ENCODE measurements at regions not wholly inside any gene's neighbourhood (a gene's known extent, or its start where the extent isn't known, plus 50 kb on each side); places are given as distances from the start of the nearest gene placed in this dataset.

GRCh38 chr6:74504941-74505340 is 700.9 kb downstream of the COL12A1 start:
- no peaks in the 10 kb centered on the region for H3K4me1 ChIP-seq (replicated peaks in 1 of 2; ENCODE audit: control insufficient read depth in 2 of 2, insufficient read depth in 2 of 2, low read length in 2 of 2)
- no peaks in the 10 kb centered on the region for H3K9me1 ChIP-seq (ENCODE audit: control insufficient read depth, insufficient read depth, low read length)
- ChIA-PET CTCF (ENCODE audit: low intra/inter-chr PET ratio) (no interaction called here), POLR2A (no interaction called here)
- no peak overlapping the region for H3K4me3 ChIP-seq
- no peaks in the 10 kb centered on the region for H4K20me1 ChIP-seq (replicated peaks; ENCODE audit: control insufficient read depth, insufficient read depth, low read length)
- H3K36me3 ChIP-seq (ENCODE audit: control insufficient read depth, insufficient read depth, low read length), result no peaks in the 10 kb centered on the region
- intact Hi-C loops (cut with micrococcal nuclease) (no loop called here), in situ Hi-C loops (cut with MboI) (no loop called here)
- BruUV-seq (replicated peaks), result no TSS peak
- TF ChIP-seq ZBTB12 (CRISPR knock-in tag; IDR thresholded peaks at IDR 0.05), result no peak
- no peak for ATAC-seq
- no peak overlapping the region for H3K27ac ChIP-seq (ENCODE audit: extremely low read depth, low read depth, low read length)
- DNase-seq (ENCODE audit: extremely low read depth in 1 of 4, low spot score in 3 of 4), result no peak
- no peaks in the 10 kb centered on the region for H3K27me3 ChIP-seq (ENCODE audit: control insufficient read depth in 2 of 2, insufficient read depth in 2 of 2, low read length in 2 of 2)
- H2AFZ ChIP-seq (ENCODE audit: low read depth, low read length), result no peak overlapping the region
- no peak overlapping the region for H3K9ac ChIP-seq (ENCODE audit: insufficient read depth in 1 of 2, low read depth in 2 of 2, low read length in 2 of 2)
- WGBS (ENCODE audit: insufficient coverage, low coverage, missing lambda C conversion rate), result 0% methylated on average over 3 of the region's 3 CpGs
- H3K79me2 ChIP-seq (ENCODE audit: control insufficient read depth, insufficient read depth, low read length), result no peaks in the 10 kb centered on the region
- H3K9me3 ChIP-seq (replicated peaks; ENCODE audit: control insufficient read depth, insufficient read depth, low read depth, low read length), result no peaks in the 10 kb centered on the region; the same call in 1 of the 2 replicates
- H3K4me2 ChIP-seq (ENCODE audit: insufficient read depth, low read length), result no peak overlapping the region
- FAIRE-seq, result no peak

GRCh38 chr6:74492587-74492986 is 713.3 kb downstream of the COL12A1 start:
- intact Hi-C loops (cut with micrococcal nuclease), result no loop called here
- in situ Hi-C loops (cut with MboI), result no loop called here
- no peaks in the 10 kb centered on the region for H3K9me1 ChIP-seq (ENCODE audit: control insufficient read depth, insufficient read depth, low read length)
- CTCF ChIA-PET (ENCODE audit: low intra/inter-chr PET ratio), result no interaction called here
- no peak overlapping the region for H3K9ac ChIP-seq (ENCODE audit: insufficient read depth in 1 of 2, low read depth in 2 of 2, low read length in 2 of 2)
- WGBS (ENCODE audit: insufficient coverage, low coverage, missing lambda C conversion rate), result 0% methylated on average over 1 of the region's 1 CpG
- H3K4me2 ChIP-seq (ENCODE audit: insufficient read depth, low read length), result no peak overlapping the region
- no peak for ATAC-seq
- no peaks in the 10 kb centered on the region for H3K4me1 ChIP-seq (replicated peaks in 1 of 2; ENCODE audit: control insufficient read depth in 2 of 2, insufficient read depth in 2 of 2, low read length in 2 of 2)
- no TSS peak for BruUV-seq (replicated peaks)
- FAIRE-seq, result no peak
- H4K20me1 ChIP-seq (replicated peaks; ENCODE audit: control insufficient read depth, insufficient read depth, low read length), result no peaks in the 10 kb centered on the region
- POLR2A ChIA-PET, result no interaction called here
- H3K79me2 ChIP-seq (ENCODE audit: control insufficient read depth, insufficient read depth, low read length), result no peaks in the 10 kb centered on the region
- H3K27me3 ChIP-seq (ENCODE audit: control insufficient read depth in 2 of 2, insufficient read depth in 2 of 2, low read length in 2 of 2), result no peaks in the 10 kb centered on the region
- H3K9me3 ChIP-seq (replicated peaks; ENCODE audit: control insufficient read depth, insufficient read depth, low read depth, low read length), result no peaks in the 10 kb centered on the region
- no peak for TF ChIP-seq MEF2A (IDR thresholded peaks at IDR 0.05; ENCODE audit: control insufficient read depth, low read depth, low read length)
- no peak for TF ChIP-seq POLR2H (tag; IDR thresholded peaks at IDR 0.05; ENCODE audit: low read depth)
- TF ChIP-seq ZNF609 (CRISPR knock-in tag; IDR thresholded peaks at IDR 0.05; ENCODE audit: borderline replicate concordance), result no peak
- TF ChIP-seq ZNF12 (CRISPR knock-in tag; IDR thresholded peaks at IDR 0.05), result no peak
- TF ChIP-seq PKNOX1 (IDR thresholded peaks at IDR 0.05), result no peak
- TF ChIP-seq ATF6 (CRISPR knock-in tag; IDR thresholded peaks at IDR 0.05), result no peak
- H2AFZ ChIP-seq (ENCODE audit: low read depth, low read length), result no peak overlapping the region
- no peak overlapping the region for H3K4me3 ChIP-seq
- DNase-seq (ENCODE audit: extremely low read depth in 1 of 4, low spot score in 3 of 4), result no peak
- H3K36me3 ChIP-seq (ENCODE audit: control insufficient read depth, insufficient read depth, low read length), result no peaks in the 10 kb centered on the region
- no peak overlapping the region for H3K27ac ChIP-seq (ENCODE audit: extremely low read depth, low read depth, low read length)

Data from K562 (cell line).